HT1080 (cell line): ENCODE measurements at regions not wholly inside any gene's neighbourhood (a gene's known extent, or its start where the extent isn't known, plus 50 kb on each side); places are given as distances from the start of the nearest gene placed in this dataset.

Experiments
- DNase-seq: peaks from one replicate; pipeline ENCODE4 v3.0.0-alpha.2; 2015; ENCODE audit warnings: low read depth

- DNase-seq, result no peak
These were observed 112.5 kb upstream of the SH3BP4 start for GRCh38 chr2:234839285-234839684.

DNA sequence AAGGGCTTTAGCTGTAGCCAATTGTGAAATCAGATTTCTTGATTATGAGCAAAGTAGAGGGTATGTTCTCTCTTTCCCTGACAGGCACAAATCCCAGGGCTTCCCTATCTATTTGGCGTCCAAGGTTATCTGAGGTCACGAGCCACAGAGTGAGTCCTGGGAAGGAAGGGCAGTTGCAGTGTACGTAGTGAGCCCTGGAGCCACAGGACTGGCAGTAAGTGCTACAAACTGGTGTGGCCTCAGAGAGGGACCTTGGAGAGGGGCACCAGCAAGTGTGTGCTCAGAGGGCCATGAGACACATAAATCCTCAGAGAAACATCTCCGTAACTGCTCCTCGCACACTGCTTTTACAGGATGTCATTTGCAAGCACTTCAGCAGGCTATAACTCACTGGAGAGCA is 115.5 kb upstream of the SH3BP4 start:
- no peak for DNase-seq

- DNase-seq, result no peak
These were observed 116.1 kb upstream of the SH3BP4 start for GRCh38 chr2:234835738-234836137.

- no peak for DNase-seq
These were observed 117.4 kb upstream of the SH3BP4 start for GRCh38 chr2:234834228-234834923.

GRCh38 chr2:234830853-234831252 is 121.0 kb upstream of the SH3BP4 start:
- no peak for DNase-seq

- DNase-seq, result no peak
These were observed 122.8 kb upstream of the SH3BP4 start for GRCh38 chr2:234829074-234829455.

DNA sequence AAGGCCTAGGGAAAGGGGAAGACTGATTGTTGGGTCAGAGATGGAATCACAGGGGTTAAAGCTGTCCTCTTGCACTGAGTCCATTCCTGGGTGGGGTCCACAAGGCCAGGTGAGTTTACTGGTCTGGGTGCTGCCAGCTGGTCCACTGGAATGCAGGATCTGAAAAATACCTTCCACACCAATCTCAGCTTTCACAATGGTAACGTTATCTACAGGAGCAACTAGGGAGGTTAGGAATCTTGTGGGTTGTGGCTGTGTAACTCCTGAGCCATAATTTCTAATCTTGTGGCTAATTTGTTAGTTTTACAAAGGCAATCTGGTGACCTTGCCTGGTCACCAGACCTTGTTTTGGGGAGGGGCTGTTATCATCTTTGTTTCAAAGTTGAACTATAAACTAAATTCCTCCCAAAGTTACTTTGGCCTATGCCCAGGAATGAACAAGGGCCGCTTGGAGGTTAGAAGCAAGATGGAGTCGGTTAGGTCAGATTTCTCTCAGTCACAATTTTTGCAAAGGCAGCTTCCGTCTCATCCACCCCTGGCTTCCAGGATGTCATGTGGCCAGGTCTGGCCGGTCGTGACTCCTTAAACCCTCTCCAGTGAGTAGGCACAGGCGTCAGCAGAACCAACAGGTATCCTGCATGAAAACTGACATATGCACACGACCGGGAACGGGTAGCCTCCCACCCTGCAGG is 123.3 kb upstream of the SH3BP4 start:
- no peak for DNase-seq

DNA sequence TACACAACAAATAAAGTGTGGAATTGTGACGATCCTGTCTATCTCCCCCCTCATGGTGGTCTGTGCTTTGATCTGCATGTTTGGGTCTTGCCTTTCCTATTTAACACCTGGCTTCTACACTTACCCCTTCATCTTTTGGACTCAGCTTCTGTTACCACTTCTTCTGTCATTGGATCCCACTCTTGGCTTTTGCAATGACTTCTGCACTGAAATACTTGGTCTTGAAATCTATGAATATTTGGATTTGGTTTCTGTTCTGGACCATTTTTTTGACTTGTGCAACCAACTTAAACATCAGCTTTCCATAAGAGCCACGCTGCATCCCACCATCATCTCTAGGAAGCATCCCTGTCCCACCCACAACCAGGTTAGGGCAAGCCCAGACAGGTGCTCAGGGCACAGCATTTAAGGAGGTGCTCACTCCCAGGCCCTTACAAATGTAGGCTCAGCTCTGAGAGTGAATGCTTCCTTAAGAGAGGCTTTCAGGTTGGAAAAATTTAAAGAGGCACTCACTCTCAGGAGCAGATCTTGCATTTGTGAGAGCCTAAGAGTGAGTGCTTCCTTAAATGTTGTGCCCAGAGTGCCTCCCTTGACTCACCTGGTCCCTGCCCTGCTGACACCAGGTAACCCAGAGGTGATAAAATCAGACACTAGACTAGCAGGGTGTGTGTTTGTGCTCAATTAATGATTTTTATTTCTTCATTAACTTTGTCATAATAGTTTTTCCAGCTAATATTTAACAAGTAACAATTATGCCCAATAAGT is 124.5 kb upstream of the SH3BP4 start:
- DNase-seq, result no peak

GRCh38 chr2:234826681-234827080 is 125.1 kb upstream of the SH3BP4 start:
- DNase-seq, result no peak

GRCh38 chr2:234825616-234826015 is 126.2 kb upstream of the SH3BP4 start:
- DNase-seq, result no peak

GRCh38 chr2:234823877-234824376 is 127.9 kb upstream of the SH3BP4 start:
- peak; percentile 74 for DNase-seq

- DNase-seq, result no peak
These were observed 128.5 kb upstream of the SH3BP4 start for GRCh38 chr2:234823196-234823876.

DNA sequence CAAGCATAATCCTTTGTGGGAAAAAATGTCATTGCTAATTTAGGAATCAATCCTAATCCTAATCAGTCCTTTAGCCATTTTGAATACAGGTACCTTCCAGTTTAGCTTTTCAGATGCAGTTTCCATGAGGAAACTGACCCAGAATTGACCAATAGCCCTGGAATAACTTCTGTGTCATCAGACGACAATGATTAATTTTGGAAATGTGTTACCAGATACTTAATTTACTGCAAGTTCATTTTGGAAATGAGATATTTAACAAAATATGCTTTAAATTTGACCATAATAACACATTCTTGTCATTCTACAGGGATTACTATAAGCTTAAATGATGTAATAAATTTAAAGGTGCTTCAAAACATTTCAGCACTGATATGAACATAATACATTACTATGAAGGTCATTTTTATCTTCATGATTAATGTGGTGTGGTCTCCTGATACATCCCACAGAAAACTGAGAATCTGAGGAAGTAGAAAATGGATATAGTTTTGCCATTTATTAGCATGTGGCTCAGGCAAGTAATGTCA is 129.8 kb upstream of the SH3BP4 start:
- DNase-seq, result no peak

DNA sequence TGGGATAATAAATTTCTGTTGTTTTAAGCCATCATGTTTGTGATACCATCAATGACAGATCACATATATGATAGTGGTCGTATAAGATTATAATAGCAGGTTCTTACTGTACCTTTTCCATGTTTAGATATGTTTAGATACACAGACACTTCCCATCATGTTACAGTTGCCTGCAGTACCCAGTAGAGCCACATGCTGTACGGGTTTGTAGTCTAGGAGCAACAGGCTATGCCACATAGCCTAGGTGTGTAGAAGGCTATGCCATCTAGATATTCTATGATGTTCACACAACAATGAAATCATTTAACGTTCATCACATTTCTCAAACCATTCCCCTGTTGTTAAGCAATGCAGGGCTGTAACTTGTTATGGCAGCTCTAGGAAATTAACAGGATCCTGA is 132.9 kb upstream of the SH3BP4 start:
- DNase-seq, result no peak

DNA sequence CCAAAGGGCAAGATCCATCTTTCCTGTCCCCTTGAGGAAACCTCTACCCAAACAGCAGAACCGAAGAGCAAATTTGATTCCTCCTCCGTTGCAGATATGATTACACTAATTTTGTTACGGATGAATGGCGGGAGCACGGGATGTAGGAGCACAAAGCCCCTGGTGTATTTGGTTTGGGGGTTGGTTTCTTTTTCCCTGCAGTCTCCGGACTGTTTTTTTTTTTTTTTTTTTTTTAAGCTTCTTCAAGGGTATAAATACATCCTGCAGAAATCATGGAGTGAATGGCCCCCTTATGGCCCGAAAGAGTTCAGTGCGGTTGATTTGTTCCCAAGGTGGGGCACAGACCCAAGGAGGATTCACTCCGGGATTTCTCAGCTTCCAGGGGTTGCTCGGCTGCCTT is 135.3 kb upstream of the SH3BP4 start:
- DNase-seq, result no peak

DNA sequence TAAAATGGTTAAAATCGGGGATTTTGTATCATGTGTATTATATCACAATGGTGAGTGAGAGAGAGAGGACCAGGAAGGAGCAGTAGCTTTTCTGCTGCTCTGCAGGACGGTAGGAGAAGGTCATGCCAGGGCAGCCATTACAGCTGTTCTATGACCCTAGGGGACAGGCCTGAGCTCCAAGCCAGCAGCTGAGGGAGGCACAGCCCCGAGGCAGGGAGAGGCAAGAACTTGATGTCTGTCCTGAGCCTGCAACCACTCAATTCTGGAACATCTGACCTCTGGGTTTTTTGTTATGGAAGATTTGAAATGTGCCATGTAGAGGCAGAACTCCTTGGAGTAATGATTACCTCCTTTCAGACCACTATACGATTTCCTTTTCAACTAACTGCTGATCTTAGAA is 135.8 kb upstream of the SH3BP4 start:
- no peak for DNase-seq

DNA sequence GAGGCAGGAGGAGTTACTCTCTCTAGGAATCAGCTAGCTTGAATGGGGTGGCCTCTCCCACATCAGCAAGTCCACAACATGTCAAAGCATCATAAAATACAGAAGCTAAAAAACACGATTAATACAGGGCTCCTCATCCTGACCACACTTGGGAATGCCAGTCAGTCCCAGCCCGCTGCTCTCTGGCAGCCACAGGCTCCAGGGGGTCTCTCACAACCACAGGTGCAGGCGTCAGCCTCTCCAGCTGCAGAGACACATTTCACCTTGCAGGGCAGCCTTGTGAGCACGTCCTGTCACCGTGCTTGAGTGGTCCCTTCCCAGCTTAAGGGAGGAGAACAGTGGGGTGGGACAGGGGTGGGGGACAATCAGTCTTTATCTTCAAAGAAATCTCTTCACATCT is 137.4 kb upstream of the SH3BP4 start:
- no peak for DNase-seq

GRCh38 chr2:234812851-234813250 is 139.0 kb upstream of the SH3BP4 start:
- DNase-seq, result no peak

DNA sequence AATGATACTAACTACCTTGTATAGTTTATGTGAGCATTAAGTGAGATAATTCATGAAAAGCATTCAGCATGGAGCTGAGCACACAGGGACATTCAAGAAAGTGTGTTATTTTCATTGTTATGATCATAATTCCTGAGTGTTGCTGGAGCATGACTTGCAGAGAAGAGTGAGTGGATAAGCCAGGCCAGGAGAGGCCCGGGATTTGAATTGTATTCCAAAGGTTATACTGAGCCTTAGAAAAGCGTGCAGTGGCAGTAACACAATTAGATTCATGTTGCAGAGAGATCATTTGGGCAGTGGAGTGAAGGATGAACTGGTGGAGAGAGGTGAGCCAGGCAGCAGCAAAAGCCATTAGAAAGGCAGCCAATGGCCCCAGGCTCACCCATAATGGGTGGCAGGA is 142.9 kb upstream of the SH3BP4 start:
- no peak for DNase-seq

DNA sequence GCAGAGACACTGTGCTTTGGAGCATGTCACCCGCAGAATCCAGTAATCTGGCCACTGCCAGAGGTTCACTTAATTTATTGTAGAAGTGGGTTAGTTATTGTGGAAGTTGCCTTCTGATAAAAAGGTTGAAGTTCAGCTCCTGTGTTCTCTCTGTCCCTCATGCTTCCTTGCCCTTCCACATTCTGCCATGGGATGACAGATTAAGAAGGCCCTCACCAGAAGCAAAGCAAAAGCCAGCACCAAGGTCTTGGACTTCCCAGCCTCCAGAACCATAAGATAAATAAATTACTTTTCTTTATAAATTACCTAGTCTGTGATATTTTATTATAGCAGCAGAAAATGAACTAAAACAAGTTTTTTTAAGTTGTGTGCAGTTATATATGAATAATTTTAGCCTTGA is 145.0 kb upstream of the SH3BP4 start:
- DNase-seq, result no peak

DNA sequence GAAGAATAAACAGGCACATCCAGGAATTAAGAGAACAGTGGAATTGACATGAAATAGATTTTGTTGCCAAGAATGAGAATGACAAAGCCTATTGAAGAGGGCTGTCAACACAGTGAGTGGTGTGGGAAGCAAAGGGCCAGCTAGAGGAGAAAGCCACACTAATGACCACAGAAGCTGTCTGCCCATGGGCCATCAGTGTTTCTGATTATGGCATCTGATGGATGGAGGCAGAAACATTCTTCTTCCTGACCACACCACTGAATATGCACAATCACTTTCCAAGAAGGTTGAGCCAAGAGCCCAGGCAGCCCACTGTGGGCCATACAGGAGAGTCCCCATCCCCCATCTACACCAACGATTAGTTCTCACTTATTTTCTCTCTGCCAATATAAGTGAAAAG is 146.0 kb upstream of the SH3BP4 start:
- no peak for DNase-seq

GRCh38 chr2:234804704-234805103 is 147.1 kb upstream of the SH3BP4 start:
- no peak for DNase-seq
